ENCODE measurements at regions not wholly inside any gene's neighbourhood (a gene's known extent, or its start where the extent isn't known, plus 50 kb on each side); places are given as distances from the start of the nearest gene placed in this dataset.

- DNase-seq, result no peak
- Histone ChIP-seq H3K27ac (ENCODE audit: low read depth in 1 of 2, low read length in 2 of 2) (no peak overlapping the region), H3K9me3 (ENCODE audit: control insufficient read depth, low read length) (no peaks in the 10 kb centered on the region), H3K4me3 (ENCODE audit: low read length in 2 of 2) (no peak overlapping the region), H3K27me3 (ENCODE audit: control insufficient read depth in 1 of 2, insufficient read depth in 2 of 2, low read length in 1 of 2) (no peaks in the 10 kb centered on the region), H3K4me1 (ENCODE audit: control insufficient read depth in 1 of 2, insufficient read depth in 2 of 2, low read length in 2 of 2) (peaks cover 0 to 2% of the 10 kb centered on the region in 2 donors), H3K36me3 (ENCODE audit: control insufficient read depth in 1 of 2, insufficient read depth in 2 of 2, low read length in 1 of 2) (no peaks in the 10 kb centered on the region)
- no peak for ATAC-seq (ENCODE audit: low FRiP score)
- WGBS, 2 donors, result 93 to 94% methylated on average over 2 of the region's 2 CpGs
- intact Hi-C loops (cut with DNase I), result no loop called here
Observed at GRCh38 chr20:39660965-39661364, 698.8 kb downstream of the DHX35 start.

- no peaks in the 10 kb centered on the region for H3K36me3 ChIP-seq (ENCODE audit: control insufficient read depth in 1 of 2, insufficient read depth in 2 of 2, low read length in 1 of 2)
- peaks cover 0 to 2% of the 10 kb centered on the region in 2 donors for H3K4me1 ChIP-seq (ENCODE audit: control insufficient read depth in 1 of 2, insufficient read depth in 2 of 2, low read length in 2 of 2)
- H3K4me3 ChIP-seq (ENCODE audit: low read length in 2 of 2), result no peak overlapping the region
- no peaks in the 10 kb centered on the region for H3K27me3 ChIP-seq (ENCODE audit: control insufficient read depth in 1 of 2, insufficient read depth in 2 of 2, low read length in 1 of 2)
- no peaks in the 10 kb centered on the region for H3K9me3 ChIP-seq (ENCODE audit: control insufficient read depth, low read length)
- intact Hi-C loops (cut with DNase I), result no loop called here
- DNase-seq (no peak), ATAC-seq (ENCODE audit: low FRiP score) (no peak)
- 6 to 15% methylated on average over 1 of the region's 1 CpG for WGBS, 2 donors
- no peak overlapping the region for H3K27ac ChIP-seq (ENCODE audit: low read depth in 1 of 2, low read length in 2 of 2)
Observed at GRCh38 chr20:39660226-39660625, 698.1 kb downstream of the DHX35 start.

- Histone ChIP-seq H3K36me3 (ENCODE audit: control insufficient read depth in 1 of 2, insufficient read depth in 2 of 2, low read length in 1 of 2) (no peaks in the 10 kb centered on the region), H3K4me3 (ENCODE audit: low read length in 2 of 2) (no peak overlapping the region), H3K4me1 (ENCODE audit: control insufficient read depth in 1 of 2, insufficient read depth in 2 of 2, low read length in 2 of 2) (peaks cover 0 to 2% of the 10 kb centered on the region in 2 donors), H3K27ac (ENCODE audit: low read depth in 1 of 2, low read length in 2 of 2) (no peak overlapping the region), H3K9me3 (ENCODE audit: control insufficient read depth, low read length) (no peaks in the 10 kb centered on the region), H3K27me3 (ENCODE audit: control insufficient read depth in 1 of 2, insufficient read depth in 2 of 2, low read length in 1 of 2) (no peaks in the 10 kb centered on the region)
- ATAC-seq (ENCODE audit: low FRiP score) (no peak), DNase-seq (no peak)
- intact Hi-C loops (cut with DNase I), result no loop called here
- 88 to 90% methylated on average over 9 of the region's 9 CpGs for WGBS, 2 donors
Observed at GRCh38 chr20:39658662-39659409, 696.7 kb downstream of the DHX35 start.

- Histone ChIP-seq H3K4me3 (ENCODE audit: low read length in 2 of 2) (no peak overlapping the region), H3K4me1 (ENCODE audit: control insufficient read depth in 1 of 2, insufficient read depth in 2 of 2, low read length in 2 of 2) (no peaks in the 10 kb centered on the region), H3K36me3 (ENCODE audit: control insufficient read depth in 1 of 2, insufficient read depth in 2 of 2, low read length in 1 of 2) (no peaks in the 10 kb centered on the region), H3K9me3 (ENCODE audit: control insufficient read depth, low read length) (no peaks in the 10 kb centered on the region), H3K27ac (ENCODE audit: low read depth in 1 of 2, low read length in 2 of 2) (no peak overlapping the region), H3K27me3 (ENCODE audit: control insufficient read depth in 1 of 2, insufficient read depth in 2 of 2, low read length in 1 of 2) (no peaks in the 10 kb centered on the region)
- WGBS, 2 donors, result 31 to 32% methylated on average over 4 of the region's 4 CpGs
- DNase-seq (no peak), ATAC-seq (ENCODE audit: low FRiP score) (no peak)
- intact Hi-C loops (cut with DNase I), result no loop called here
Observed at GRCh38 chr20:39654171-39654570, 692.0 kb downstream of the DHX35 start.

- Histone ChIP-seq H3K36me3 (ENCODE audit: control insufficient read depth in 1 of 2, insufficient read depth in 2 of 2, low read length in 1 of 2) (no peaks in the 10 kb centered on the region), H3K4me1 (ENCODE audit: control insufficient read depth in 1 of 2, insufficient read depth in 2 of 2, low read length in 2 of 2) (no peaks in the 10 kb centered on the region), H3K4me3 (ENCODE audit: low read length in 2 of 2) (no peak overlapping the region), H3K27ac (ENCODE audit: low read depth in 1 of 2, low read length in 2 of 2) (no peak overlapping the region), H3K9me3 (ENCODE audit: control insufficient read depth, low read length) (no peaks in the 10 kb centered on the region), H3K27me3 (ENCODE audit: control insufficient read depth in 1 of 2, insufficient read depth in 2 of 2, low read length in 1 of 2) (no peaks in the 10 kb centered on the region)
- intact Hi-C loops (cut with DNase I), result no loop called here
- ATAC-seq (ENCODE audit: low FRiP score), result no peak
- 46 to 56% methylated on average over 9 of the region's 9 CpGs for WGBS, 2 donors
- DNase-seq, result no peak
Observed at GRCh38 chr20:39651645-39652325, 689.6 kb downstream of the DHX35 start.

- ATAC-seq (ENCODE audit: low FRiP score), result no peak
- Histone ChIP-seq H3K4me1 (ENCODE audit: control insufficient read depth in 1 of 2, insufficient read depth in 2 of 2, low read length in 2 of 2) (no peaks in the 10 kb centered on the region), H3K9me3 (ENCODE audit: control insufficient read depth, low read length) (no peaks in the 10 kb centered on the region), H3K27ac (ENCODE audit: low read depth in 1 of 2, low read length in 2 of 2) (no peak overlapping the region), H3K27me3 (ENCODE audit: control insufficient read depth in 1 of 2, insufficient read depth in 2 of 2, low read length in 1 of 2) (no peaks in the 10 kb centered on the region), H3K4me3 (ENCODE audit: low read length in 2 of 2) (no peak overlapping the region), H3K36me3 (ENCODE audit: control insufficient read depth in 1 of 2, insufficient read depth in 2 of 2, low read length in 1 of 2) (no peaks in the 10 kb centered on the region)
- 85 to 89% methylated on average over 7 of the region's 7 CpGs for WGBS, 2 donors
- no peak for DNase-seq
- intact Hi-C loops (cut with DNase I), result no loop called here
Observed at GRCh38 chr20:39646874-39647413, 684.8 kb downstream of the DHX35 start.

- intact Hi-C loops (cut with DNase I), result no loop called here
- no peak overlapping the region for H3K4me3 ChIP-seq (ENCODE audit: low read length in 2 of 2)
- no peaks in the 10 kb centered on the region for H3K27me3 ChIP-seq (ENCODE audit: control insufficient read depth in 1 of 2, insufficient read depth in 2 of 2, low read length in 1 of 2)
- H3K4me1 ChIP-seq (ENCODE audit: control insufficient read depth in 1 of 2, insufficient read depth in 2 of 2, low read length in 2 of 2), result no peaks in the 10 kb centered on the region
- DNase-seq, result no peak
- WGBS, 2 donors, result 29 to 30% methylated on average over 3 of the region's 3 CpGs
- H3K9me3 ChIP-seq (ENCODE audit: control insufficient read depth, low read length), result no peaks in the 10 kb centered on the region
- no peak overlapping the region for H3K27ac ChIP-seq (ENCODE audit: low read depth in 1 of 2, low read length in 2 of 2)
- no peak for ATAC-seq (ENCODE audit: low FRiP score)
- no peaks in the 10 kb centered on the region for H3K36me3 ChIP-seq (ENCODE audit: control insufficient read depth in 1 of 2, insufficient read depth in 2 of 2, low read length in 1 of 2)
Observed at GRCh38 chr20:39645131-39645530, 683.0 kb downstream of the DHX35 start.

GRCh38 chr20:39643292-39643691, 681.1 kb downstream of the DHX35 start:
- WGBS, 2 donors, result 8 to 12% methylated on average over 1 of the region's 1 CpG
- no peak overlapping the region for H3K27ac ChIP-seq (ENCODE audit: low read depth in 1 of 2, low read length in 2 of 2)
- H3K4me1 ChIP-seq (ENCODE audit: control insufficient read depth in 1 of 2, insufficient read depth in 2 of 2, low read length in 2 of 2), result no peaks in the 10 kb centered on the region
- H3K36me3 ChIP-seq (ENCODE audit: control insufficient read depth in 1 of 2, insufficient read depth in 2 of 2, low read length in 1 of 2), result no peaks in the 10 kb centered on the region
- DNase-seq, result no peak
- no peak overlapping the region for H3K4me3 ChIP-seq (ENCODE audit: low read length in 2 of 2)
- no peaks in the 10 kb centered on the region for H3K27me3 ChIP-seq (ENCODE audit: control insufficient read depth in 1 of 2, insufficient read depth in 2 of 2, low read length in 1 of 2)
- H3K9me3 ChIP-seq (ENCODE audit: control insufficient read depth, low read length), result no peaks in the 10 kb centered on the region
- intact Hi-C loops (cut with DNase I), result no loop called here
- no peak for ATAC-seq (ENCODE audit: low FRiP score)

- Histone ChIP-seq H3K4me3 (ENCODE audit: low read length in 2 of 2) (no peak overlapping the region), H3K27me3 (ENCODE audit: control insufficient read depth in 1 of 2, insufficient read depth in 2 of 2, low read length in 1 of 2) (no peaks in the 10 kb centered on the region), H3K36me3 (ENCODE audit: control insufficient read depth in 1 of 2, insufficient read depth in 2 of 2, low read length in 1 of 2) (no peaks in the 10 kb centered on the region), H3K27ac (ENCODE audit: low read depth in 1 of 2, low read length in 2 of 2) (no peak overlapping the region), H3K9me3 (ENCODE audit: control insufficient read depth, low read length) (no peaks in the 10 kb centered on the region), H3K4me1 (ENCODE audit: control insufficient read depth in 1 of 2, insufficient read depth in 2 of 2, low read length in 2 of 2) (no peaks in the 10 kb centered on the region)
- 66 to 67% methylated on average over 4 of the region's 4 CpGs for WGBS, 2 donors
- intact Hi-C loops (cut with DNase I), result no loop called here
- DNase-seq, result no peak
- ATAC-seq (ENCODE audit: low FRiP score), result no peak
Observed at GRCh38 chr20:39641423-39641822, 679.3 kb downstream of the DHX35 start.
